Endodermal cell (in vitro differentiated cells): ENCODE measurements at regions not wholly inside any gene's neighbourhood (a gene's known extent, or its start where the extent isn't known, plus 50 kb on each side); places are given as distances from the start of the nearest gene placed in this dataset.

ENCODE experiments used
- DNase-seq: peaks from one replicate; pipeline ENCODE4 v3.0.0-alpha.2; 2017
- H3K27ac ChIP-seq: 2 replicates; pipeline ENCODE4 v1.5.1; 2013; ENCODE audit warnings: mild to moderate bottlenecking, low read depth, low read length, moderate library complexity
- H3K27me3 ChIP-seq: 2 replicates; pipeline ENCODE4 v1.6.1; 2013; ENCODE audit warnings: mild to moderate bottlenecking, low read length, moderate library complexity; ENCODE audit not compliant: insufficient read depth, control insufficient read depth, poor library complexity, severe bottlenecking
- H3K36me3 ChIP-seq: 2 replicates; pipeline ENCODE4 v1.7.0; 2013; ENCODE audit warnings: mild to moderate bottlenecking, low read length, moderate library complexity; ENCODE audit not compliant: control insufficient read depth, insufficient read depth
- H3K4me1 ChIP-seq: one replicate; pipeline ENCODE4 v1.7.0; 2013; ENCODE audit warnings: low read length; ENCODE audit not compliant: control insufficient read depth, insufficient read depth
- H3K4me3 ChIP-seq: 2 replicates; pipeline ENCODE4 v1.5.1; 2013; ENCODE audit warnings: mild to moderate bottlenecking, low read length, moderate library complexity
- H3K9ac ChIP-seq: 2 replicates; pipeline ENCODE4 v1.6.1; 2013; ENCODE audit warnings: mild to moderate bottlenecking, low read length, moderate library complexity; ENCODE audit not compliant: poor library complexity, severe bottlenecking; ENCODE audit errors: extremely low read depth
- H3K9me3 ChIP-seq: 2 replicates; pipeline ENCODE4 v1.6.1; 2013; ENCODE audit warnings: mild to moderate bottlenecking, low read length, moderate library complexity; ENCODE audit not compliant: control insufficient read depth
- H3K27ac Mint-ChIP-seq: 2 replicates; pipeline ENCODE4 v1.8.0; 2020; ENCODE audit warnings: mixed read lengths
- H3K27me3 Mint-ChIP-seq: 2 replicates; pipeline ENCODE4 v1.8.0; 2021; ENCODE audit warnings: mild to moderate bottlenecking, mixed read lengths; ENCODE audit not compliant: insufficient read depth
- H3K36me3 Mint-ChIP-seq: 2 replicates; pipeline ENCODE4 v1.8.0; 2020; ENCODE audit warnings: low read depth, mixed read lengths
- H3K4me1 Mint-ChIP-seq: 2 replicates; pipeline ENCODE4 v1.8.0; 2020; ENCODE audit warnings: mixed read lengths
- H3K4me3 Mint-ChIP-seq: 2 replicates; pipeline ENCODE4 v1.8.0; 2020; ENCODE audit warnings: mild to moderate bottlenecking, moderate library complexity, mixed read lengths
- H3K9me3 Mint-ChIP-seq: 2 replicates; pipeline ENCODE4 v1.8.0; 2020; ENCODE audit warnings: mild to moderate bottlenecking, mixed read lengths
- WGBS, 2 experiments: methylation state at CpG; one replicate each; pipeline versions ENCODE4 v1.1.5 to v1.1.7; 2013; ENCODE audit warnings: missing lambda C conversion rate in 2 of 2, mixed read lengths in 1 of 2; ENCODE audit not compliant: insufficient coverage in 1 of 2, insufficient read length in 1 of 2; 5-methylcytosine and 5-hydroxymethylcytosine counted together
- TF ChIP-seq, protein P1 (sequence below): fragments of 200-600 bp; sonication (generic); conservative IDR thresholded peaks from 2 replicates; pipeline ENCODE4 v1.5.0; 2021; ENCODE audit warnings: antibody characterized with exemption, mild to moderate bottlenecking

DNA sequence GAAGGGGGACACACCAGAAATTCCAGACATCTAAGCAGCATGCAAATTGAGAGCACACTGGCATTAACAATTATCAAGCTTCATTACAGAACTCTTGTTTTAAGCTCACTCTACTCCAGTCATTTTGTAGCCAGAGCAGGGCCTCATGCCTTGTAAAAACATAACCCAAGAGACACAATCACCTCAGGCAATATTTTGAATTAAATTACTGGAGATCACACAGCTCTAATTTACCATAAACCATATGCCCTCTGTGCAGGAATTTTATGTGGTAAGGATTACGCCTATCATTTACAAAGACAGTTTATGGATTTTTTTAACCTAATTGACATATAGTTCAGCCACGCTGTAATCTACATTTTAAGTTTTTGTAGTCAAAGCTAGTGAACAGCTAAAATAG lies 414.1 kb upstream of the DDI1 start:
- 98 to 100% methylated on average over 2 of the region's 2 CpGs for WGBS, 2 experiments
- Histone ChIP-seq H3K27me3 (no peaks in the 10 kb centered on the region), H3K4me3 (no peak overlapping the region), H3K9ac (no peak overlapping the region), H3K36me3 (no peaks in the 10 kb centered on the region), H3K4me1 (no peaks in the 10 kb centered on the region), H3K27ac (no peak overlapping the region), H3K9me3 (no peaks in the 10 kb centered on the region)
- Mint-ChIP-seq H3K9me3 (no peaks in the 10 kb centered on the region), H3K27me3 (no peaks in the 10 kb centered on the region), H3K4me3 (no peak overlapping the region), H3K27ac (no peak overlapping the region), H3K4me1 (peaks cover 4% of the 10 kb centered on the region), H3K36me3 (no peaks in the 10 kb centered on the region)
- TF ChIP-seq, protein P1, sequence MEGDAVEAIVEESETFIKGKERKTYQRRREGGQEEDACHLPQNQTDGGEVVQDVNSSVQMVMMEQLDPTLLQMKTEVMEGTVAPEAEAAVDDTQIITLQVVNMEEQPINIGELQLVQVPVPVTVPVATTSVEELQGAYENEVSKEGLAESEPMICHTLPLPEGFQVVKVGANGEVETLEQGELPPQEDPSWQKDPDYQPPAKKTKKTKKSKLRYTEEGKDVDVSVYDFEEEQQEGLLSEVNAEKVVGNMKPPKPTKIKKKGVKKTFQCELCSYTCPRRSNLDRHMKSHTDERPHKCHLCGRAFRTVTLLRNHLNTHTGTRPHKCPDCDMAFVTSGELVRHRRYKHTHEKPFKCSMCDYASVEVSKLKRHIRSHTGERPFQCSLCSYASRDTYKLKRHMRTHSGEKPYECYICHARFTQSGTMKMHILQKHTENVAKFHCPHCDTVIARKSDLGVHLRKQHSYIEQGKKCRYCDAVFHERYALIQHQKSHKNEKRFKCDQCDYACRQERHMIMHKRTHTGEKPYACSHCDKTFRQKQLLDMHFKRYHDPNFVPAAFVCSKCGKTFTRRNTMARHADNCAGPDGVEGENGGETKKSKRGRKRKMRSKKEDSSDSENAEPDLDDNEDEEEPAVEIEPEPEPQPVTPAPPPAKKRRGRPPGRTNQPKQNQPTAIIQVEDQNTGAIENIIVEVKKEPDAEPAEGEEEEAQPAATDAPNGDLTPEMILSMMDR: no peak
- no peak for DNase-seq

- no peak for DNase-seq
- Histone ChIP-seq H3K4me3 (no peak overlapping the region), H3K4me1 (no peaks in the 10 kb centered on the region), H3K36me3 (no peaks in the 10 kb centered on the region), H3K27me3 (no peaks in the 10 kb centered on the region), H3K9ac (no peak overlapping the region), H3K9me3 (no peaks in the 10 kb centered on the region), H3K27ac (no peak overlapping the region)
- TF ChIP-seq, protein P1: no peak
- Mint-ChIP-seq H3K4me3 (no peak overlapping the region), H3K9me3 (no peaks in the 10 kb centered on the region), H3K27me3 (no peaks in the 10 kb centered on the region), H3K36me3 (no peaks in the 10 kb centered on the region), H3K4me1 (peaks cover 1% of the 10 kb centered on the region), H3K27ac (no peak overlapping the region)
- 80 to 100% methylated on average over 1 of the region's 1 CpG for WGBS, 2 experiments
Measured at GRCh38 chr11:103623933-103624332, 412.5 kb upstream of the DDI1 start.

DNA sequence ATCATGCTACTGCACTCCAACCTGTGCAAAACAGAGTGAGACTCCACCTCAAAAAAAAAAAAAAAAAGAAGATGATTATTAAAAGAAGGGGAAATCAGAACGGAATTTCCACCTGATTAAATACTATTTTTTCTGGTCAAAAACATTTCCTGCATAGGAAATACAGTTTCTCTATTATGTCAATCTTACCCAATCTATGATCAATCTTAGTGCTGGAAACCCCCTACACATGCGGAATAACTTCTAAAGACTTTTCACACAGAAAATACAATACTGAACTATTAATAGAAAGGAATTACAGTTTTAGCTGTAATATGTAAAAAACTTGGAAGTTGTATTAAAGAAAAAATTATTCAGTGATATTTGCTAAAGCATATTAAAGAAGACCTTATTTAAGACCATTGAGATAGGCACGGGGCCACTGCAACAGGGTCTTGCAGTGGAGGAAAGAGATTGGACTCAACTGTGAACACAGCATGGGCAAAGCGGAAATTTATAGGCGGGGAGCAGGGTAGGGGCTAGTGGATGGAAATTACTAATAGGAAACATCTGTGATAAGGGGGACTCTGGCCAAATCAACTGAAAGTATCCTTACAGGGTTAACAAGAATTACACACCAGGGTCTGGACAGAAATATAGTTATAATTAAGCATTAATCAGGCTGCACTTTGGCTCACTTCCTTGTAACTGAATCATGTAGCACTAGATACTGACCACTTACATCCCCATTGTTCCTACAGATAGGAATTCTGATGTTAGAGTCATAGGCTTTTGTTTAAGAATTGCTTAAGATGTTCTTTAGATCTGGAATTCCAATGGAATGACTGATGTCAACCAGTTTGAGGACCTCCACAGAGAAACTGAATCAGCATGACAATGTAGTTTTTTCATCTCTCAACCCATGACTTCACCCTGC lies 411.5 kb upstream of the DDI1 start:
- H3K27me3 Mint-ChIP-seq: no peaks in the 10 kb centered on the region
- WGBS, 2 experiments: 69 to 94% methylated on average over 1 to 4 of the region's 5 CpGs
- H3K4me1 Mint-ChIP-seq: no peaks in the 10 kb centered on the region
- H3K9me3 Mint-ChIP-seq: no peaks in the 10 kb centered on the region
- H3K36me3 Mint-ChIP-seq: no peaks in the 10 kb centered on the region
- no peaks in the 10 kb centered on the region for H3K36me3 ChIP-seq
- H3K4me1 ChIP-seq: no peaks in the 10 kb centered on the region
- H3K9me3 ChIP-seq: no peaks in the 10 kb centered on the region
- no peak overlapping the region for H3K27ac ChIP-seq
- no peak overlapping the region for H3K4me3 ChIP-seq
- TF ChIP-seq, protein P1: no peak
- no peaks in the 10 kb centered on the region for H3K27me3 ChIP-seq
- no peak for DNase-seq
- H3K9ac ChIP-seq: no peak overlapping the region
- H3K4me3 Mint-ChIP-seq: no peak overlapping the region
- H3K27ac Mint-ChIP-seq: peak overlapping the region; percentile 56
